ENCODE measurements at regions not wholly inside any gene's neighbourhood (a gene's known extent, or its start where the extent isn't known, plus 50 kb on each side); places are given as distances from the start of the nearest gene placed in this dataset.
"Not testable (repeated sequence)": the region's sequence is repeated elsewhere in the genome, so short reads cannot be mapped to it uniquely, and the experiment has no call there.

DNA sequence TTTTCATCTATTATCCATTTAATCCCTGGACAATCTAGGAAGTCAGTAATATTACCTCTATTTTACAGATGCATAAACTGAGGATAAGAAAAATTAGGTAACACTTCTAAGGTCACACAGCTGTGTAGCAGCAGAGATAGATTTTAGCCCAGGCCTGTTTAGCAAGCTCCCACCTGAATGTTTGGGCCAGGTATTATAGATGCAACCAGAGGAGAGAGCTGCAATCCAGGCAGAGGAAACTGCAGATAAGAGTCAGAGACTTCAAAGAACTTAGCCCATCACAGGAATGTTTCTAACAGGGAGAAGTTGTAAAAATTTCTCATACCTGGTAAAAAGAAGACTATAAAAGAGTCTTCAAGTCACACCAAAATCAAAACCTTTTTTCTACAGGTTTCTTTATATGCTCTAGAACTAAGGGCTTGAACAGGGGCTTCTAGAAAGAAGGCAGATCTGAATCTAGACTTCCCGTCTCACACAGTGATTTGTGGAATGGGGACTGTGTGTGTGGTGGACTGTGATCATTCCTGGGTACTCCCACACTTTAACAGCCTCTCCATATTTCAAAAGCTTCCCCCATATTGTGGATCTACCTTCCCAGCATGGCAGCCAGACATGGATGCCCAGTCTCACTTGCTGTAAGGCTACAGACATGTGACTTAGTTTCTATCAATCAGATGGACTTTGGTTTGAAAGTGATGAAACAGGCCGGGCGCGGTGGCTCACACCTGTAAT is 128.7 kb downstream of the TLR5 start:
- Histone ChIP-seq H3K27ac (no peak overlapping the region), H3K9ac (no peak overlapping the region), H4K20me1 (no peaks in the 10 kb centered on the region), H3K4me2 (no peak overlapping the region), H3K27me3 (no peaks in the 10 kb centered on the region), H3K4me3 (no peak overlapping the region), H3K36me3 (no peaks in the 10 kb centered on the region), H3K9me3 (replicated peaks in 1 of 11) (peaks cover 6 to 26% (median 17%) of the 10 kb centered on the region in 11 experiments; a peak in 17 of 22 replicates), H3K4me1 (peaks cover 0 to 23% (median 14%) of the 10 kb centered on the region in 10 experiments; a peak in 14 of 20 replicates)
- TF ChIP-seq Cebpa-rat (IDR thresholded peaks at IDR 0.05), result no peak

GRCh38 chr1:223016381-223016780 is 126.7 kb downstream of the TLR5 start:
- no peak for TF ChIP-seq Cebpa-rat (IDR thresholded peaks at IDR 0.05)
- no peaks in the 10 kb centered on the region for H3K27me3 ChIP-seq
- H3K36me3 ChIP-seq, result no peaks in the 10 kb centered on the region

DNA sequence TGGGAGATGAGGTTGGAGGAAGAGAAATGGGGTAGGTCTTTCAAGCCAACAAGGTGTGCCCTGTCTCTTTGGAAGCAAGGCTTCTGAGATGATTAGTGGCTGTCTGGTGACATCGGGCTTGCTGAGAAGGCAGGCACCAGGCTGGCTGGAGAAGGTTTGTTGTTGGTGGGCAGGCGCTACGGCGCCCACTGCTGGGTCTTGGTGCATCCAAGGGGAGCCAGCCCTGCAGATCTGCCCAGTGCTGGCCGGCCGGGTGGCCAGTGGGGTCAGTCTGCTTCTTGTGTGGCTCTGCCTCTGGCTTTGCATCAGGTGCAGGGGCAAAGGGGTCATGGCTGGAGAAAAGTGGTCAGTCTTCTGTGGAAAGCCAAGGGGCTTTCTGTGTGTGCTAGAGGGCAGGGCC is 126.2 kb downstream of the TLR5 start:
- H3K36me3 ChIP-seq, result no peaks in the 10 kb centered on the region
- H3K4me3 ChIP-seq, result no peak overlapping the region
- H3K27ac ChIP-seq, result no peak overlapping the region

More at GRCh38 chr1:223016381-223016780, 126.7 kb downstream of the TLR5 start:
- H3K4me3 ChIP-seq, result no peak overlapping the region
- H3K4me2 ChIP-seq, result no peak overlapping the region
- H4K20me1 ChIP-seq, result no peaks in the 10 kb centered on the region
- no peak overlapping the region for H3K9ac ChIP-seq
- peaks cover 0 to 2% (median 1%) of the 10 kb centered on the region in 10 experiments; a peak in 11 of 20 replicates for H3K4me1 ChIP-seq
- H3K27ac ChIP-seq, result no peak overlapping the region
- peaks cover 6 to 26% (median 17%) of the 10 kb centered on the region in 11 experiments; a peak in 17 of 22 replicates for H3K9me3 ChIP-seq (replicated peaks in 1 of 11)

DNA sequence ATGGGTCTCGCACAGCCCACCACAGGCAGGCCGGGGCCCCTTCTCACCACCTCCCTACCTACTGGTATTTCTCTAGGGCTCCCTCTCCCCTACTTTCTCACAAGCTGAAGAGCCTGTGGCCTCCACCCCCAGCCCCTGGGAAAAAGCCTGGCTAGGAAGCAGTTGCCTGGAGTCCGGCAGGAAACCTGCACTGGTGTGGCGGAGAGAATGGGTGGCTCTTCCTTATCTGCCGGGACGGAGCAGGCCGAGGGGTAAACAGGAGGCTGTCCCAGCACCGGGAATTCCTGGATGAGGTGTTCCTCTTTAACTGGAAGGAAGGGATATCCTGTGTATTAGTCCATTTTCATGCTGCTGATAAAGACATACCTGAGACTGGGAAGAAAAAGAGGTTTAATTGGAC is 125.8 kb downstream of the TLR5 start:
- Histone ChIP-seq H3K9ac (no peak overlapping the region), H4K20me1 (no peaks in the 10 kb centered on the region), H3K27me3 (no peaks in the 10 kb centered on the region), H3K27ac (no peak overlapping the region), H3K4me3 (no peak overlapping the region), H3K9me3 (replicated peaks in 1 of 11) (peaks cover 6 to 26% (median 17%) of the 10 kb centered on the region in 11 experiments; a peak in 17 of 22 replicates), H3K4me1 (peaks cover under 1 to 6% (median 5%) of the 10 kb centered on the region in 10 experiments; a peak in 18 of 20 replicates), H3K36me3 (no peaks in the 10 kb centered on the region), H3K4me2 (no peak overlapping the region)
- TF ChIP-seq Cebpa-rat (IDR thresholded peaks at IDR 0.05), result no peak

More for the DNA sequence above, 126.2 kb downstream of the TLR5 start:
- H4K20me1 ChIP-seq, result no peaks in the 10 kb centered on the region
- H3K9ac ChIP-seq, result no peak overlapping the region
- H3K4me2 ChIP-seq, result no peak overlapping the region
- H3K27me3 ChIP-seq, result no peaks in the 10 kb centered on the region
- H3K9me3 ChIP-seq (replicated peaks in 1 of 11), result peaks cover 6 to 26% (median 17%) of the 10 kb centered on the region in 11 experiments; a peak in 17 of 22 replicates
- no peak for TF ChIP-seq Cebpa-rat (IDR thresholded peaks at IDR 0.05)
- peaks cover 0 to 2% (median 1%) of the 10 kb centered on the region in 10 experiments; a peak in 12 of 20 replicates for H3K4me1 ChIP-seq

- H3K36me3 ChIP-seq, result no peaks in the 10 kb centered on the region
- no peak overlapping the region for H3K4me3 ChIP-seq
- H4K20me1 ChIP-seq, result no peaks in the 10 kb centered on the region
- no peak overlapping the region for H3K9ac ChIP-seq
- H3K9me3 ChIP-seq (replicated peaks in 1 of 11), result peaks cover 6 to 26% (median 17%) of the 10 kb centered on the region in 11 experiments; a peak in 17 of 22 replicates
- H3K27ac ChIP-seq, result no peak overlapping the region
- H3K4me2 ChIP-seq, result no peak overlapping the region
- no peak for TF ChIP-seq Cebpa-rat (IDR thresholded peaks at IDR 0.05)
- peaks cover 13 to 18% (median 17%) of the 10 kb centered on the region in 10 experiments; a peak in 19 of 20 replicates for H3K4me1 ChIP-seq
- no peaks in the 10 kb centered on the region for H3K27me3 ChIP-seq
These were observed 124.5 kb downstream of the TLR5 start for GRCh38 chr1:223018534-223018933.

GRCh38 chr1:223019256-223019655 is 123.8 kb downstream of the TLR5 start:
- no peaks in the 10 kb centered on the region for H4K20me1 ChIP-seq
- H3K27me3 ChIP-seq, result no peaks in the 10 kb centered on the region
- no peaks in the 10 kb centered on the region for H3K36me3 ChIP-seq
- no peak for TF ChIP-seq Cebpa-rat (IDR thresholded peaks at IDR 0.05)
- H3K9me3 ChIP-seq (replicated peaks in 1 of 11), result peaks cover 6 to 26% (median 17%) of the 10 kb centered on the region in 11 experiments; a peak in 17 of 22 replicates
- H3K4me1 ChIP-seq, result peaks cover 13 to 21% (median 19%) of the 10 kb centered on the region in 10 experiments; a peak in 19 of 20 replicates
- H3K4me2 ChIP-seq, result no peak overlapping the region
- H3K27ac ChIP-seq, result no peak overlapping the region
- H3K9ac ChIP-seq, result no peak overlapping the region
- no peak overlapping the region for H3K4me3 ChIP-seq

GRCh38 chr1:223020770-223021169 is 122.3 kb downstream of the TLR5 start:
- H3K27ac ChIP-seq, result no peak overlapping the region
- no peaks in the 10 kb centered on the region for H4K20me1 ChIP-seq
- H3K9ac ChIP-seq, result no peak overlapping the region
- H3K9me3 ChIP-seq (replicated peaks in 1 of 11), result peaks cover 6 to 26% (median 17%) of the 10 kb centered on the region in 11 experiments; a peak in 17 of 22 replicates
- H3K36me3 ChIP-seq, result no peaks in the 10 kb centered on the region
- H3K4me1 ChIP-seq, result peaks cover 13 to 21% (median 19%) of the 10 kb centered on the region in 10 experiments; a peak in 19 of 20 replicates
- H3K4me3 ChIP-seq, result no peak overlapping the region
- H3K4me2 ChIP-seq, result no peak overlapping the region
- H3K27me3 ChIP-seq, result no peaks in the 10 kb centered on the region
- no peak for TF ChIP-seq Cebpa-rat (IDR thresholded peaks at IDR 0.05)

DNA sequence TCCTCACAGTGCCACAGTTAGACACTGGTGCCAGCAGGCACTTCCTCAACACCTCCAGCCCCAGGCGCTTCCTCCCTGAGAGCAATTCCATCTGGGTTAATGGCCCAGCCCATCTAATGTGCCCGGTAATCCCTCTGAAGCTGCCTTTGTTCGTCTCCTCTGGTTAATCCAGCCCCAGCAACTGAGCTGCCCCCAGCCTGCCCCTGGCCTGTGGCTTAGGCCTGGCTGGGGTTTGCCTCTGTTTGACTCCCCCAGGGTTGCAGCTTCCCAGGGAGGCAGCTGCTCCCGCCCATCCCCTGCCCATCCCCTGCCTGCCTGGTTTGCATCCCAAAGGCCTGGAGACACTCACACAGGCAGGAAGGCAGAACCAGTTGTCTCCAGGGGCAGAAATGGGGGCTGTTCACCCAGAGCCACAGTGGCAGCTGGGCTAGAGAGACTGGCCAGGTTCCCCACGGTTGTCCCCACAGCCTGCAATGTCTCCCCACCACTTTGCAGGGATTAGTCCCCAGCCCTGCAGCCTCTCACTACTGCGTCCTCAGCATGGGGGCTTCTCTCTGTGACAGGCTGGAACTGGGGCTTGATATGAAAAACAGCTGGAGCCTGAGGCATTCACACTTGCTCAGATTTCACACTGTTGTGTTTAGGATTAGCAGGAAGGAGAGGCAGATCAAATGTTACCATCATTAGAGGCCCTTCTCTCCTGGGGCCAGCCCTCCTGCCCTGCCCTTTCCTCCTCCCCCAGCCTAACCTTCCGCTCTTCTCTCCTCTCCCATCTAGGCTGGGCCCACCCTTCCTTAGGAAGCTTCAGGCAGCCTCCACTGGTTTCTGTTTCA is 120.2 kb downstream of the TLR5 start:
- no peak overlapping the region; a peak in 1 of 20 replicates for H3K4me3 ChIP-seq
- H3K27ac ChIP-seq, result peak overlapping the region in 7 of 11 experiments; percentile 7 to 47 (median 22); a peak in 7 of 22 replicates
- no peaks in the 10 kb centered on the region for H3K27me3 ChIP-seq
- no peaks in the 10 kb centered on the region for H3K36me3 ChIP-seq
- H3K9me3 ChIP-seq (replicated peaks in 1 of 11), result peaks cover 4 to 13% (median 9%) of the 10 kb centered on the region in 11 experiments; a peak in 17 of 22 replicates
- no peaks in the 10 kb centered on the region for H4K20me1 ChIP-seq
- no peak for TF ChIP-seq Cebpa-rat (IDR thresholded peaks at IDR 0.05)
- peak overlapping the region; percentile 38 to 75 (median 72) for H3K4me2 ChIP-seq
- peaks cover 13 to 21% (median 19%) of the 10 kb centered on the region in 10 experiments; a peak in 19 of 20 replicates for H3K4me1 ChIP-seq
- H3K9ac ChIP-seq, result peak overlapping the region in 3 of 11 experiments; percentile 8 to 53 (median 44); a peak in 3 of 22 replicates

- H3K9ac ChIP-seq, result no peak overlapping the region
- H3K36me3 ChIP-seq, result no peaks in the 10 kb centered on the region
- TF ChIP-seq Cebpa-rat (IDR thresholded peaks at IDR 0.05), result no peak
- H3K27me3 ChIP-seq, result no peaks in the 10 kb centered on the region
- peaks cover 0 to 3% (median 0%) of the 10 kb centered on the region in 11 experiments; a peak in 3 of 22 replicates for H3K9me3 ChIP-seq (replicated peaks in 1 of 11)
- no peak overlapping the region for H3K4me3 ChIP-seq
- H3K27ac ChIP-seq, result no peak overlapping the region
- H4K20me1 ChIP-seq, result no peaks in the 10 kb centered on the region
- peak overlapping the region in 5 of 11 experiments; percentile 72 to 75 (median 73); a peak in 6 of 22 replicates for H3K4me2 ChIP-seq
- peaks cover 13 to 21% (median 19%) of the 10 kb centered on the region in 10 experiments; a peak in 19 of 20 replicates for H3K4me1 ChIP-seq
These were observed 119.2 kb downstream of the TLR5 start for GRCh38 chr1:223023863-223024262.

DNA sequence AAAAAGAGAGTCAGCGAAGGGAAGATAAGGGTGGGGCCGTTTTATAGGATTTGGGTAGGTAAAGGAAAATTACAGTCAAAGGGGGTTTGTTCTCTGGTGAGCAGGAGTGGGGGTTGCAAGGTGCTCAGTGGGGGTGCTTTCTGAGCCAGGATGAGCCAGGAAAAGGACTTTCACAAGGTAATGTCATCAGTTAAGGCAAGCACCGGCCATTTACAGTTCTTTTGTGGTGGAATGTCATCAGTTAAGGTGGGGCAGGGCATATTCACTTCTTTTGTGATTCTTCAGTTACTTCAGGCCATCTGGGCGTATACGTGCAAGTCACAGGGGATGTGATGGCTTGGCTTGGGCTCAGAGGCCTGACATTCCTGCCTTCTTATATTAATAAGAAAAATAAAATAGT is 118.6 kb downstream of the TLR5 start:
- peaks cover 13 to 21% (median 19%) of the 10 kb centered on the region in 10 experiments; a peak in 19 of 20 replicates for H3K4me1 ChIP-seq
- not testable (repeated sequence) for H3K4me3 ChIP-seq; H3K9me3 ChIP-seq (replicated peaks in 1 of 11); H3K36me3 ChIP-seq; H4K20me1 ChIP-seq; H3K9ac ChIP-seq; H3K4me2 ChIP-seq; H3K27me3 ChIP-seq; H3K27ac ChIP-seq

GRCh38 chr1:223025190-223025734 is 117.8 kb downstream of the TLR5 start:
- H3K36me3 ChIP-seq; H3K27me3 ChIP-seq; H3K4me3 ChIP-seq; H3K9me3 ChIP-seq (replicated peaks in 1 of 11); H3K9ac ChIP-seq; H4K20me1 ChIP-seq; H3K4me2 ChIP-seq: not testable (repeated sequence)
- peak overlapping the region in 1 of 11 experiments; percentile 32; a peak in 1 of 22 replicates for H3K27ac ChIP-seq
- H3K4me1 ChIP-seq, result peaks cover 13 to 21% (median 19%) of the 10 kb centered on the region in 10 experiments; a peak in 19 of 20 replicates

DNA sequence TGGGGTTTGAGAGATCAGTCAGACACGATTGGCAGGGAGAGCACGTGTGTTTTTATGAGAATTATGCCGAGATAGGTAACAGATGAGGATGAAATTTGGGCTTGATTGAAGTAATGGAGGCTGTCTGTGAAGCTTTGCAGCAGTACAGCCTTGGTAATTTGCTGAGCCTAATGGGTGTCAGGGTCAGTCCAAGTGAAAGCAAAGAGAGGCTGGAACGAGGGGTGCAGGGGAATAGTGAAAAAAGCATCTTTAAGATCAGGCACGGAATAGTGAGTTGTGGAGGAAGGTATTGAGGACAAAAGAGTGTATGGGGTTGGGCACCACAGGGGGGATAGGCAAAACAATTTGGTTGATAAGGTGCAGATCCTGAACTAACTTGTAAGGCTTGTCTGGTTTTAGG is 116.4 kb downstream of the TLR5 start:
- peak overlapping the region in 1 of 11 experiments; percentile 26; a peak in 1 of 22 replicates for H3K27ac ChIP-seq
- not testable (repeated sequence) for H3K4me3 ChIP-seq, H4K20me1 ChIP-seq

More for the DNA sequence above, 116.4 kb downstream of the TLR5 start:
- peaks cover 14 to 34% (median 26%) of the 10 kb centered on the region in 10 experiments; a peak in 19 of 20 replicates for H3K4me1 ChIP-seq
- not testable (repeated sequence) for H3K9me3 ChIP-seq (replicated peaks in 1 of 11); H3K27me3 ChIP-seq; H3K9ac ChIP-seq; H3K36me3 ChIP-seq
- peak overlapping the region in 2 of 11 experiments; percentile 26 to 38; a peak in 2 of 22 replicates for H3K4me2 ChIP-seq
